Glomerular visceral epithelial cell (primary cell): ENCODE measurements at regions not wholly inside any gene's neighbourhood (a gene's known extent, or its start where the extent isn't known, plus 50 kb on each side); places are given as distances from the start of the nearest gene placed in this dataset.

ENCODE experiments used
- DNase-seq: peaks from one replicate; pipeline ENCODE4 v3.0.0-alpha.2; 2016; ENCODE audit errors: extremely low spot score

GRCh38 chr10:69684020-69684980 lies 54.3 kb downstream of the FAM241B start:
- peak; percentile 6 for DNase-seq

- no peak for DNase-seq
Observed at GRCh38 chr10:69684981-69685353, 54.9 kb downstream of the FAM241B start.

GRCh38 chr10:69685426-69685801 lies 55.4 kb downstream of the FAM241B start:
- peak; percentile 10 for DNase-seq

- DNase-seq: peak; percentile 79
Observed at GRCh38 chr10:69685802-69686585, 55.9 kb downstream of the FAM241B start.

GRCh38 chr10:69686866-69687265 lies 56.8 kb downstream of the FAM241B start:
- DNase-seq: no peak

GRCh38 chr10:69687426-69687825 lies 57.4 kb downstream of the FAM241B start:
- no peak for DNase-seq

- no peak for DNase-seq
Observed at GRCh38 chr10:69692267-69692666, 62.2 kb downstream of the FAM241B start.

- no peak for DNase-seq
Observed at GRCh38 chr10:69692891-69693290, 62.8 kb downstream of the FAM241B start.

GRCh38 chr10:69693886-69694285 lies 63.8 kb downstream of the FAM241B start:
- no peak for DNase-seq

GRCh38 chr10:69696073-69696731 lies 66.2 kb downstream of the FAM241B start:
- peak; percentile 87 for DNase-seq

- DNase-seq: no peak
Observed at GRCh38 chr10:69697006-69697405, 67.0 kb downstream of the FAM241B start.

- DNase-seq: no peak
Observed at GRCh38 chr10:69703256-69703655, 73.2 kb downstream of the FAM241B start.

- peak; percentile 47 for DNase-seq
Observed at GRCh38 chr10:69703766-69704630, 74.0 kb downstream of the FAM241B start.

GRCh38 chr10:69709366-69709941 lies 79.4 kb downstream of the FAM241B start:
- no peak for DNase-seq

- no peak for DNase-seq
Observed at GRCh38 chr10:69710008-69710888, 80.2 kb downstream of the FAM241B start.

- no peak for DNase-seq
Observed at GRCh38 chr10:69712342-69712741, 82.3 kb downstream of the FAM241B start.

GRCh38 chr10:69714572-69714971 lies 84.5 kb downstream of the FAM241B start:
- no peak for DNase-seq

- peak; percentile 15 for DNase-seq
Observed at GRCh38 chr10:69715156-69715898, 85.3 kb downstream of the FAM241B start.
